Neural progenitor cell (in vitro differentiated cells): ENCODE measurements at regions not wholly inside any gene's neighbourhood (a gene's known extent, or its start where the extent isn't known, plus 50 kb on each side); places are given as distances from the start of the nearest gene placed in this dataset.
"Not testable (repeated sequence)": the region's sequence is repeated elsewhere in the genome, so short reads cannot be mapped to it uniquely, and the experiment has no call there.

ENCODE experiments used
- DNase-seq: peaks from one replicate; pipeline ENCODE4 v3.0.0-alpha.2; 2016; ENCODE audit warnings: low spot score
- H2AFZ ChIP-seq: fragments of 200-600 bp; sonication (generic); replicated peaks from 2 replicates; pipeline ENCODE4 v1.6.1; 2016; ENCODE audit warnings: antibody characterized with exemption
- H3F3A ChIP-seq: fragments of 200-600 bp; sonication (generic); 2 replicates; pipeline ENCODE4 v1.6.1; 2016; ENCODE audit warnings: antibody characterized with exemption, low read depth
- H3K27ac ChIP-seq: fragments of 200-600 bp; sonication (generic); 2 replicates; pipeline ENCODE4 v1.5.1; 2016; ENCODE audit warnings: mild to moderate bottlenecking
- H3K27me3 ChIP-seq: fragments of 200-600 bp; sonication (generic); 2 replicates; pipeline ENCODE4 v1.6.1; 2016; ENCODE audit warnings: mild to moderate bottlenecking, moderate library complexity
- H3K36me3 ChIP-seq: fragments of 200-600 bp; sonication (generic); 2 replicates; pipeline ENCODE4 v1.5.1; 2016
- H3K4me1 ChIP-seq: fragments of 200-600 bp; sonication (generic); 2 replicates; pipeline ENCODE4 v1.6.1; 2016; ENCODE audit warnings: mixed run types
- H3K4me2 ChIP-seq: fragments of 200-600 bp; sonication (generic); 2 replicates; pipeline ENCODE4 v1.6.1; 2016
- H3K4me3 ChIP-seq: fragments of 200-600 bp; sonication (generic); 2 replicates; pipeline ENCODE4 v1.5.1; 2016
- H3K79me2 ChIP-seq: fragments of 200-600 bp; sonication (generic); 2 replicates; pipeline ENCODE4 v1.6.1; 2016; ENCODE audit warnings: low read depth
- H3K9ac ChIP-seq: fragments of 200-600 bp; sonication (generic); 2 replicates; pipeline ENCODE4 v1.6.1; 2016
- H3K9me3 ChIP-seq: fragments of 200-600 bp; sonication (generic); 2 replicates; pipeline ENCODE4 v1.5.1; 2016; ENCODE audit warnings: low read depth
- H4K20me1 ChIP-seq: fragments of 200-600 bp; sonication (generic); 2 replicates; pipeline ENCODE4 v1.6.1; 2016; ENCODE audit warnings: low read depth
- H3K27ac Mint-ChIP-seq: 3 replicates; pipeline ENCODE4 v1.8.0; 2021; ENCODE audit warnings: mixed read lengths
- H3K27me3 Mint-ChIP-seq: 2 replicates; pipeline ENCODE4 v1.8.0; 2022; ENCODE audit warnings: low read depth, mild to moderate bottlenecking, inconsistent platforms, moderate library complexity, mixed read lengths; ENCODE audit not compliant: insufficient read depth
- H3K36me3 Mint-ChIP-seq: 3 replicates; pipeline ENCODE4 v1.8.0; 2021; ENCODE audit warnings: mixed read lengths
- H3K4me1 Mint-ChIP-seq: 3 replicates; pipeline ENCODE4 v1.8.0; 2021; ENCODE audit warnings: mixed read lengths
- H3K4me3 Mint-ChIP-seq: 3 replicates; pipeline ENCODE4 v1.8.0; 2021; ENCODE audit warnings: mild to moderate bottlenecking, moderate library complexity, mixed read lengths
- H3K9me3 Mint-ChIP-seq: 3 replicates; pipeline ENCODE4 v1.8.0; 2020; ENCODE audit warnings: mixed read lengths
- EZH2 ChIP-seq: fragments of 200-600 bp; sonication (generic); IDR thresholded peaks from 2 replicates; pipeline ENCODE4 v1.6.1; 2017; ENCODE audit warnings: antibody characterized with exemption, mild to moderate bottlenecking, moderate library complexity
- EZH2phosphoT487 ChIP-seq: fragments of 200-600 bp; sonication (generic); IDR thresholded peaks from 2 replicates; pipeline ENCODE4 v1.6.1; 2017; ENCODE audit warnings: antibody characterized with exemption
- TF ChIP-seq, protein P1 (sequence below): fragments of 200-600 bp; sonication (generic); IDR thresholded peaks from 2 replicates; pipeline ENCODE4 v1.5.1; 2017; ENCODE audit warnings: antibody characterized with exemption, mild to moderate bottlenecking

DNA sequence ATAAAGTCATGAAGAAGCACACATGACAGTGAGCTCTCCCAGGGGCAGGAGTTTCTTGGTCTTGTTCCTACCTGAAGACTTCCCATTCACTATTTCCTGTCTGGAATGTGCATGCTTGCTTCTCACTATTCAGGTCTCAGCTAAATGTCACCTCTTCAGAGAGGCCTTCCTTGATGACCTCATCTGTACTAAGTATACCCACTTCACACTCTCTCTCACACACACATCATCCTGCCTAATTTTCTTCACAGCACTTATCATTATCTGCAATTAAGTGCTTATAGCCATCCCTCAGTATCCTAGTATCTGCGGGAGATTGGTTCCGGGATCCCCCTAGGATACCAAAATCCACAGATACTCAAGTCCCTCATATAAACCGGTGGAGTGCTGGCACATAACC is 146.4 kb upstream of the IVNS1ABP start:
- no peaks in the 10 kb centered on the region for H3F3A ChIP-seq
- no peaks in the 10 kb centered on the region for H3K36me3 ChIP-seq
- no peak overlapping the region for H3K4me2 ChIP-seq
- H3K4me3 ChIP-seq = no peak overlapping the region
- no peak for DNase-seq
- Mint-ChIP-seq H3K9me3 (peaks cover 17% of the 10 kb centered on the region), H3K36me3 (no peaks in the 10 kb centered on the region), H3K4me1 (no peaks in the 10 kb centered on the region), H3K27me3 (no peaks in the 10 kb centered on the region), H3K4me3 (no peak overlapping the region), H3K27ac (no peak overlapping the region)
- no peaks in the 10 kb centered on the region for H3K4me1 ChIP-seq
- TF ChIP-seq, protein P1, sequence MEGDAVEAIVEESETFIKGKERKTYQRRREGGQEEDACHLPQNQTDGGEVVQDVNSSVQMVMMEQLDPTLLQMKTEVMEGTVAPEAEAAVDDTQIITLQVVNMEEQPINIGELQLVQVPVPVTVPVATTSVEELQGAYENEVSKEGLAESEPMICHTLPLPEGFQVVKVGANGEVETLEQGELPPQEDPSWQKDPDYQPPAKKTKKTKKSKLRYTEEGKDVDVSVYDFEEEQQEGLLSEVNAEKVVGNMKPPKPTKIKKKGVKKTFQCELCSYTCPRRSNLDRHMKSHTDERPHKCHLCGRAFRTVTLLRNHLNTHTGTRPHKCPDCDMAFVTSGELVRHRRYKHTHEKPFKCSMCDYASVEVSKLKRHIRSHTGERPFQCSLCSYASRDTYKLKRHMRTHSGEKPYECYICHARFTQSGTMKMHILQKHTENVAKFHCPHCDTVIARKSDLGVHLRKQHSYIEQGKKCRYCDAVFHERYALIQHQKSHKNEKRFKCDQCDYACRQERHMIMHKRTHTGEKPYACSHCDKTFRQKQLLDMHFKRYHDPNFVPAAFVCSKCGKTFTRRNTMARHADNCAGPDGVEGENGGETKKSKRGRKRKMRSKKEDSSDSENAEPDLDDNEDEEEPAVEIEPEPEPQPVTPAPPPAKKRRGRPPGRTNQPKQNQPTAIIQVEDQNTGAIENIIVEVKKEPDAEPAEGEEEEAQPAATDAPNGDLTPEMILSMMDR = no peak
- TF ChIP-seq EZH2phosphoT487 = no peak
- TF ChIP-seq EZH2 = no peak
- H2AFZ ChIP-seq = no peak overlapping the region
- no peaks in the 10 kb centered on the region for H4K20me1 ChIP-seq
- no peaks in the 10 kb centered on the region for H3K79me2 ChIP-seq
- H3K9ac ChIP-seq = no peak overlapping the region
- no peaks in the 10 kb centered on the region for H3K27me3 ChIP-seq
- no peak overlapping the region for H3K27ac ChIP-seq
- H3K9me3 ChIP-seq = no peaks in the 10 kb centered on the region

DNA sequence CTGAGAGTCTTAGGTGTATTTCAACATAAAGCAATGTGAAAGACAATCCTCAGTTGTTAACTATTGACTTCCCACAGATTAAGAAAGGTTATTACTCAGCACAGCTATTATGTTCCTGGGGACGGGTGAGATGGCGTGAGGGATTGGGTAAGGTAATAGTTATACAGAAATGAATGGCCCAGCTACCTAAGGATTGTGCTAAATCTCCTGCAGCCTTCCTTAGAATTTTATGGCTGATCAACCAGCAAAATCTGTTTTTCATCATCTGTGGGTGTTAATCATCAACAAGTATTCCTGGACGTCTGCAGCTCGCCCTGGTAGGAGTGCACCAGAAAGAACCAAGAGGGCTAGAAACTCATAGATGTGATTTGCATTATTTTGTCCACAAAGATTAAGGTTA is 146.0 kb upstream of the IVNS1ABP start:
- no peak overlapping the region for H3K27ac Mint-ChIP-seq
- no peak overlapping the region for H2AFZ ChIP-seq
- H3K4me1 ChIP-seq = no peaks in the 10 kb centered on the region
- H3K9ac ChIP-seq = no peak overlapping the region
- no peaks in the 10 kb centered on the region for H3K36me3 Mint-ChIP-seq
- TF ChIP-seq EZH2phosphoT487 (no peak), EZH2 (no peak)
- TF ChIP-seq, protein P1 = no peak
- no peaks in the 10 kb centered on the region for H3K27me3 Mint-ChIP-seq
- no peak overlapping the region for H3K4me3 ChIP-seq
- no peaks in the 10 kb centered on the region for H3K79me2 ChIP-seq
- H3K27me3 ChIP-seq = no peaks in the 10 kb centered on the region
- H3F3A ChIP-seq = no peaks in the 10 kb centered on the region
- no peak overlapping the region for H3K4me3 Mint-ChIP-seq
- H3K27ac ChIP-seq = no peak overlapping the region
- no peak for DNase-seq
- peaks cover 17% of the 10 kb centered on the region for H3K9me3 Mint-ChIP-seq
- no peaks in the 10 kb centered on the region for H4K20me1 ChIP-seq
- no peaks in the 10 kb centered on the region for H3K36me3 ChIP-seq
- H3K9me3 ChIP-seq = no peaks in the 10 kb centered on the region
- no peaks in the 10 kb centered on the region for H3K4me1 Mint-ChIP-seq
- no peak overlapping the region for H3K4me2 ChIP-seq

DNA sequence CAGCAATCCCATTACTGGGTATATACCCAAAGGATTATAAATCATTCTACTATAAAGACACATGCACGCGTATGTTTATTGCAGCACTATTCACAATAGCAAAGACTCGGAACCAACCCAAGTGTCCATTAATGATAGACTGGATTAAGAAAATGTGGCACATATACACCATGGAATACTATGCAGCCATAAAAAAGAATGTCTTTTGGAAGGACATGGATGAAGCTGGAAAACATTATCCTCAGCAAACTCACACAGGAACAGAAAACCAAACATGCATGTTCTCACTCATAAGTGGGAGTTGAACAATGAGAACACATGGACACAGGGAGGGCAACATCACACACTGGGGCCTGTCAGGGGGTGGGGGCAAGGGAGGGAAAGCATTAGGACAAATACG is 143.7 kb upstream of the IVNS1ABP start:
- H3K27me3 Mint-ChIP-seq, H2AFZ ChIP-seq, H3K4me3 ChIP-seq, H3K9ac ChIP-seq, H3K36me3 ChIP-seq, H3K9me3 ChIP-seq, H3F3A ChIP-seq, DNase-seq, H3K27ac ChIP-seq, H3K79me2 ChIP-seq, H3K27me3 ChIP-seq, H3K4me3 Mint-ChIP-seq, H3K4me2 ChIP-seq, H4K20me1 ChIP-seq, H3K36me3 Mint-ChIP-seq, H3K4me1 Mint-ChIP-seq, H3K4me1 ChIP-seq, H3K27ac Mint-ChIP-seq: not testable (repeated sequence)
- peaks cover 17% of the 10 kb centered on the region for H3K9me3 Mint-ChIP-seq

DNA sequence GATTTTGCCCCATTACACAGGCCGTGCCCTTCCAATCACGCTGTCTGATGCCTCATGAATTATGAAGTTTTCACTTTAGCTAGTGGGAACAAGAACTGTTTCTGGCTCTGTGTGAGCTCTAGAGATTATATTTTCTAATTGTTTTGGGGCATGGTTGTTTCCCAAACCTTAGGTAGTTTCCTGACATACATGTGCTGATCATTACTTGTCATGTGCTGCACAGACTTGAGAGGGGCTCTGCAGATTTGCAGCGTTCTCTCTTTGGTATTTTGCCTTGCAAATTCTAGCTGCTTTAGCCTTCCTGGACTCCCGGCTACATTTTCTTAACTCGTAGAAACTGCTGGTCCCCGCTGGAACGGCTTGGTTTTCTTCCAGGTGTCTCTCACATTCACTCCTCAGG is 142.1 kb upstream of the IVNS1ABP start:
- no peak for DNase-seq
- Mint-ChIP-seq H3K36me3 (peaks cover under 1% of the 10 kb centered on the region), H3K4me3 (no peak overlapping the region), H3K9me3 (peaks cover 17% of the 10 kb centered on the region), H3K27me3 (no peaks in the 10 kb centered on the region), H3K27ac (no peak overlapping the region), H3K4me1 (peaks cover under 1% of the 10 kb centered on the region)
- Histone ChIP-seq H3K9ac (no peak overlapping the region), H3K27me3 (no peaks in the 10 kb centered on the region), H3F3A (no peaks in the 10 kb centered on the region), H3K27ac (no peak overlapping the region), H3K4me1 (no peaks in the 10 kb centered on the region), H4K20me1 (no peaks in the 10 kb centered on the region), H3K4me2 (no peak overlapping the region), H3K9me3 (no peaks in the 10 kb centered on the region), H3K4me3 (no peak overlapping the region), H2AFZ (no peak overlapping the region), H3K79me2 (no peaks in the 10 kb centered on the region), H3K36me3 (no peaks in the 10 kb centered on the region)
- TF ChIP-seq, protein P1 = no peak
- TF ChIP-seq EZH2phosphoT487 (no peak), EZH2 (no peak)
